HCT116 (cell line): ENCODE measurements at regions not wholly inside any gene's neighbourhood (a gene's known extent, or its start where the extent isn't known, plus 50 kb on each side); places are given as distances from the start of the nearest gene placed in this dataset.

Source experiments
- ATAC-seq: fragments of 200-7000 bp; cut with Tn5 transposase; 2 replicates; pipeline ENCODE4 v1.9.1; 2020; ENCODE audit warnings: mild to moderate bottlenecking, moderate library complexity
- BruUV-seq: library from RNA; stranded (reverse); fragments of 400-500 nt; replicated peaks from 2 replicates; lab custom pipeline; 2021; lab: Mats Ljungman, UMichigan
- CTCF ChIA-PET: fragments of 300-600 bp; sonication (Branson Sonifier 250); formaldehyde crosslinking; loops from one replicate; lab custom pipeline; 2021; ENCODE audit warnings: antibody characterized with exemption; lab: Charles Lee
- POLR2A ChIA-PET: fragments of 300-600, 350-600 bp; sonication (Branson Sonifier 250); formaldehyde crosslinking; loops from one replicate; lab custom pipeline; 2021; ENCODE audit warnings: antibody characterized with exemption; lab: Charles Lee
- RAD21 ChIA-PET, 2 experiments: fragments of 300-600 bp; sonication (Branson Sonifier 250); formaldehyde crosslinking; loops; one replicate each; lab custom pipeline; 2023; ENCODE audit warnings: low total read pairs in 2 of 2; ENCODE audit not compliant: uncharacterized antibody in 2 of 2, unreplicated experiment in 2 of 2, low non-redundant PET in 1 of 2; lab: Charles Lee
- DNase-seq: peaks from one replicate; pipeline ENCODE4 v3.0.0-alpha.2; 2010; ENCODE audit warnings: low read depth, low spot score
- H2AFZ ChIP-seq: fragments of 200-600 bp; shearing (Covaris generic), sonication (generic); 2 replicates; pipeline ENCODE4 v1.6.1; 2017; ENCODE audit warnings: low read depth, mixed run types, mixed read lengths, antibody characterized with exemption, low read length; ENCODE audit not compliant: poor library complexity, severe bottlenecking
- H3K27ac ChIP-seq: 2 replicates; pipeline ENCODE4 v1.5.1; 2012; ENCODE audit warnings: low read depth, low read length
- H3K27me3 ChIP-seq: fragments of 200-600 bp; sonication (generic); 2 replicates; pipeline ENCODE4 v1.6.1; 2016; ENCODE audit warnings: mixed run types, low read length, mixed read lengths; ENCODE audit not compliant: insufficient read depth
- H3K36me3 ChIP-seq, 2 experiments: fragments of 200-500 bp in 1 of 2; fragments of 200-600 bp in 1 of 2; sonication (Bioruptor generic) in 1 of 2; sonication (generic) in 1 of 2; 2 replicates each; pipeline versions ENCODE4 v1.5.1 to v1.6.1; 2014 to 2016; ENCODE audit warnings: low read length in 2 of 2, inconsistent platforms in 1 of 2, mixed read lengths in 1 of 2, mixed run types in 1 of 2; ENCODE audit not compliant: insufficient read depth in 2 of 2, control insufficient read depth in 1 of 2
- H3K4me1 ChIP-seq, 2 experiments: fragments of 200-600 bp in 1 of 2; sonication (generic) in 1 of 2; 2 replicates each; pipeline versions ENCODE4 v1.5.1 to v1.6.1; 2012 to 2017; ENCODE audit warnings: low read length in 2 of 2, inconsistent platforms in 1 of 2, mild to moderate bottlenecking in 1 of 2, mixed read lengths in 1 of 2, mixed run types in 1 of 2, moderate library complexity in 1 of 2; ENCODE audit not compliant: insufficient read depth in 2 of 2, control insufficient read depth in 1 of 2
- H3K4me2 ChIP-seq: fragments of 200-600 bp; sonication (generic); 2 replicates; pipeline ENCODE4 v1.6.1; 2017; ENCODE audit warnings: mixed run types, low read length, mixed read lengths
- H3K4me3 ChIP-seq, 2 experiments: fragments of 200-600 bp in 1 of 2; sonication (generic) in 1 of 2; replicated peaks in 1 of 2; 2 replicates each; pipeline ENCODE4 v1.5.1; 2011 to 2016; ENCODE audit warnings: low read length in 2 of 2, control low read depth in 1 of 2, low read depth in 1 of 2, mild to moderate bottlenecking in 1 of 2, mixed read lengths in 1 of 2, mixed run types in 1 of 2
- H3K79me2 ChIP-seq: fragments of 200-600 bp; sonication (generic); 2 replicates; pipeline ENCODE4 v1.6.1; 2017; ENCODE audit warnings: mild to moderate bottlenecking, mixed run types, low read length, moderate library complexity, mixed read lengths; ENCODE audit not compliant: insufficient read depth
- H3K9ac ChIP-seq: fragments of 200-600 bp; sonication (generic); 2 replicates; pipeline ENCODE4 v1.6.1; 2016; ENCODE audit warnings: low read length, mixed read lengths
- H3K9me2 ChIP-seq: fragments of 200-600 bp; sonication (generic), shearing (Covaris generic); 2 replicates; pipeline ENCODE4 v1.6.1; 2017; ENCODE audit warnings: mixed run types, mild to moderate bottlenecking, moderate library complexity; ENCODE audit not compliant: insufficient read depth
- H3K9me3 ChIP-seq, 2 experiments: fragments of 200-500 bp in 1 of 2; fragments of 200-600 bp in 1 of 2; sonication (Bioruptor generic) in 1 of 2; sonication (generic) in 1 of 2; 2 replicates each; pipeline ENCODE4 v1.6.1; 2014 to 2017; ENCODE audit warnings: low read length in 2 of 2, mixed read lengths in 2 of 2, inconsistent platforms in 1 of 2, low read depth in 1 of 2, mild to moderate bottlenecking in 1 of 2, mixed run types in 1 of 2, moderate library complexity in 1 of 2; ENCODE audit not compliant: control insufficient read depth in 1 of 2, insufficient read depth in 1 of 2
- H4K20me1 ChIP-seq: fragments of 200-600 bp; sonication (generic), shearing (Covaris generic); 2 replicates; pipeline ENCODE4 v1.6.1; 2017; ENCODE audit warnings: mixed run types, mild to moderate bottlenecking, moderate library complexity; ENCODE audit not compliant: insufficient read depth
- CEBPB ChIP-seq: IDR thresholded peaks from 2 replicates; pipeline ENCODE4 v1.6.1; 2012; ENCODE audit warnings: low read depth
- EGR1 ChIP-seq: IDR thresholded peaks from 2 replicates; pipeline ENCODE4 v1.6.1; 2012; ENCODE audit warnings: low read depth
- ELF1 ChIP-seq: IDR thresholded peaks from 2 replicates; pipeline ENCODE4 v1.6.1; 2012; ENCODE audit warnings: low read depth, borderline replicate concordance
- EZH2phosphoT487 ChIP-seq: fragments of 200-600 bp; IDR thresholded peaks from 2 replicates; pipeline ENCODE4 v1.6.1; 2018; ENCODE audit warnings: antibody characterized with exemption, borderline replicate concordance
- FOSL1 ChIP-seq: IDR thresholded peaks from 2 replicates; pipeline ENCODE4 v1.6.1; 2012; ENCODE audit warnings: low read depth
- JUND ChIP-seq: IDR thresholded peaks from 2 replicates; pipeline ENCODE4 v1.6.1; 2012
- POLR2A ChIP-seq: IDR thresholded peaks from 2 replicates; pipeline ENCODE4 v1.7.0; 2011; ENCODE audit warnings: borderline replicate concordance; ENCODE audit not compliant: insufficient read depth, insufficient read length; ENCODE audit errors: extremely low read depth
- RAD21 ChIP-seq: IDR thresholded peaks from 2 replicates; pipeline ENCODE4 v1.6.1; 2012; ENCODE audit warnings: low read depth, mild to moderate bottlenecking
- SIN3A ChIP-seq: IDR thresholded peaks from 2 replicates; pipeline ENCODE4 v1.6.1; 2012; ENCODE audit warnings: low read depth
- SP1 ChIP-seq: IDR thresholded peaks from 2 replicates; pipeline ENCODE4 v1.6.1; 2012; ENCODE audit warnings: low read depth
- SRF ChIP-seq: IDR thresholded peaks from 2 replicates; pipeline ENCODE4 v1.6.1; 2012; ENCODE audit warnings: low read depth
- TCF7L2 ChIP-seq: IDR thresholded peaks from 2 replicates; pipeline ENCODE4 v1.7.0; 2011; ENCODE audit warnings: borderline replicate concordance, inconsistent platforms; ENCODE audit not compliant: insufficient read depth, insufficient read length; ENCODE audit errors: extremely low read depth
- YY1 ChIP-seq: IDR thresholded peaks from 2 replicates; pipeline ENCODE4 v1.6.1; 2011; ENCODE audit warnings: low read length, low read depth, moderate library complexity, mild to moderate bottlenecking; ENCODE audit not compliant: insufficient replicate concordance; ENCODE audit errors: extremely low read depth
- ZFX ChIP-seq: fragments of 450-650 bp; IDR thresholded peaks from 2 replicates; pipeline ENCODE4 v1.6.1; 2017
- intact Hi-C: fragments of 100-400 bp; cut with micrococcal nuclease; formaldehyde crosslinking; loops from 2 replicates; pipeline ENCODE4 v1.10.0; 2022
- TF ChIP-seq, protein P1 (sequence below): IDR thresholded peaks from 2 replicates; pipeline ENCODE4 v1.6.1; 2012
- TF ChIP-seq, protein P2 (sequence below), 3 experiments: fragments of 200-600 bp in 1 of 3; sonication (generic) in 1 of 3; IDR thresholded peaks in 2 of 3; conservative IDR thresholded peaks in 1 of 3; 2 replicates each; pipeline ENCODE4 v1.5.1; 2012 to 2017; ENCODE audit warnings: low read depth in 2 of 3, low read length in 2 of 3, antibody characterized with exemption in 1 of 3, borderline replicate concordance in 1 of 3, control low read depth in 1 of 3, mild to moderate bottlenecking in 1 of 3, mixed read lengths in 1 of 3, mixed run types in 1 of 3, moderate library complexity in 1 of 3; ENCODE audit not compliant: insufficient read depth in 1 of 3
- TF ChIP-seq, protein P3 (sequence below): IDR thresholded peaks from 2 replicates; pipeline ENCODE4 v1.6.1; 2011; ENCODE audit warnings: mild to moderate bottlenecking, low read length, moderate library complexity; ENCODE audit not compliant: insufficient replicate concordance; ENCODE audit errors: extremely low read depth
- TF ChIP-seq, protein P4 (sequence below): IDR thresholded peaks from 2 replicates; pipeline ENCODE4 v1.6.1; 2012; ENCODE audit warnings: low read depth

DNA sequence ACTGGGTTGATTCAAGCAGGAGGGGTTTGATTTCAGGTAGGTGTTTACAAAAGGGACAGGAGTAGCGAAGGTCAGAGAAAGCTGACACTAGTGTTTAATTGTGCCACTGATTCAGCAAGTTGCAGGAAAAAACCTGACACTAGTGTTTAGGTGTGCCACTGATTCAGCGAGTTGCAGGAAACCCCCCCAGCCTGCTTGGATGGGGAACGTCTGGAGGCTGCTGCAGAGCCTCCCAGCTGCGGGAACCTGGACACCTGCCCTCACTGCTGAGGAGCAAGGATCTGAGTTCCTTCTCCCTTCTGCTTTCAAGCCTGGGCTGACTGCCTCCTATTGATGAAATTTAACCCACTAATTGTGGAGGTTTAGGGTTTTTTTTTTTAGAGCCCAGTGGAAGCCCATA, 84.2 kb downstream of the AVPR1A start:
- H3K4me1 ChIP-seq = no peaks in the 10 kb centered on the region
- no peaks in the 10 kb centered on the region for H3K9me3 ChIP-seq
- no peak overlapping the region for H2AFZ ChIP-seq
- H3K27me3 ChIP-seq = no peaks in the 10 kb centered on the region
- no TSS peak for BruUV-seq
- no peaks in the 10 kb centered on the region for H3K36me3 ChIP-seq
- no peaks in the 10 kb centered on the region for H4K20me1 ChIP-seq
- H3K9ac ChIP-seq = no peak overlapping the region
- H3K79me2 ChIP-seq = no peaks in the 10 kb centered on the region
- no peak overlapping the region for H3K27ac ChIP-seq
- CTCF ChIA-PET = interaction anchor here (1.5 to 1.9 kb wide), 2 partner anchors 253 to 267 kb away, joined by 3 to 6 read pairs; no protein-coding TSS in a partner anchor
- no peak overlapping the region for H3K4me2 ChIP-seq
- intact Hi-C loops = loop anchor here (5.0 to 10.0 kb wide), 2 partner anchors 254 to 482 kb away; no protein-coding TSS in a partner anchor
- H3K9me2 ChIP-seq = no peaks in the 10 kb centered on the region
- TF ChIP-seq SRF (no peak), SP1 (no peak), ZFX (no peak), CEBPB (no peak), YY1 (no peak), TCF7L2 (no peak), FOSL1 (no peak), ELF1 (no peak), JUND (no peak), EGR1 (no peak), POLR2A (no peak), SIN3A (no peak), RAD21 (no peak), EZH2phosphoT487 (no peak)
- TF ChIP-seq, protein P1, sequence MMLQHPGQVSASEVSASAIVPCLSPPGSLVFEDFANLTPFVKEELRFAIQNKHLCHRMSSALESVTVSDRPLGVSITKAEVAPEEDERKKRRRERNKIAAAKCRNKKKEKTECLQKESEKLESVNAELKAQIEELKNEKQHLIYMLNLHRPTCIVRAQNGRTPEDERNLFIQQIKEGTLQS = no peak
- TF ChIP-seq, protein P2, sequence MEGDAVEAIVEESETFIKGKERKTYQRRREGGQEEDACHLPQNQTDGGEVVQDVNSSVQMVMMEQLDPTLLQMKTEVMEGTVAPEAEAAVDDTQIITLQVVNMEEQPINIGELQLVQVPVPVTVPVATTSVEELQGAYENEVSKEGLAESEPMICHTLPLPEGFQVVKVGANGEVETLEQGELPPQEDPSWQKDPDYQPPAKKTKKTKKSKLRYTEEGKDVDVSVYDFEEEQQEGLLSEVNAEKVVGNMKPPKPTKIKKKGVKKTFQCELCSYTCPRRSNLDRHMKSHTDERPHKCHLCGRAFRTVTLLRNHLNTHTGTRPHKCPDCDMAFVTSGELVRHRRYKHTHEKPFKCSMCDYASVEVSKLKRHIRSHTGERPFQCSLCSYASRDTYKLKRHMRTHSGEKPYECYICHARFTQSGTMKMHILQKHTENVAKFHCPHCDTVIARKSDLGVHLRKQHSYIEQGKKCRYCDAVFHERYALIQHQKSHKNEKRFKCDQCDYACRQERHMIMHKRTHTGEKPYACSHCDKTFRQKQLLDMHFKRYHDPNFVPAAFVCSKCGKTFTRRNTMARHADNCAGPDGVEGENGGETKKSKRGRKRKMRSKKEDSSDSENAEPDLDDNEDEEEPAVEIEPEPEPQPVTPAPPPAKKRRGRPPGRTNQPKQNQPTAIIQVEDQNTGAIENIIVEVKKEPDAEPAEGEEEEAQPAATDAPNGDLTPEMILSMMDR (IDR thresholded peaks at IDR 0.05 in 2 of 3, conservative IDR thresholded peaks at IDR 0.05 in 1 of 3; ENCODE audit: borderline replicate concordance in 1 of 3, insufficient read depth in 1 of 3, low read depth in 2 of 3, low read length in 2 of 3) = no peak
- TF ChIP-seq, protein P3, sequence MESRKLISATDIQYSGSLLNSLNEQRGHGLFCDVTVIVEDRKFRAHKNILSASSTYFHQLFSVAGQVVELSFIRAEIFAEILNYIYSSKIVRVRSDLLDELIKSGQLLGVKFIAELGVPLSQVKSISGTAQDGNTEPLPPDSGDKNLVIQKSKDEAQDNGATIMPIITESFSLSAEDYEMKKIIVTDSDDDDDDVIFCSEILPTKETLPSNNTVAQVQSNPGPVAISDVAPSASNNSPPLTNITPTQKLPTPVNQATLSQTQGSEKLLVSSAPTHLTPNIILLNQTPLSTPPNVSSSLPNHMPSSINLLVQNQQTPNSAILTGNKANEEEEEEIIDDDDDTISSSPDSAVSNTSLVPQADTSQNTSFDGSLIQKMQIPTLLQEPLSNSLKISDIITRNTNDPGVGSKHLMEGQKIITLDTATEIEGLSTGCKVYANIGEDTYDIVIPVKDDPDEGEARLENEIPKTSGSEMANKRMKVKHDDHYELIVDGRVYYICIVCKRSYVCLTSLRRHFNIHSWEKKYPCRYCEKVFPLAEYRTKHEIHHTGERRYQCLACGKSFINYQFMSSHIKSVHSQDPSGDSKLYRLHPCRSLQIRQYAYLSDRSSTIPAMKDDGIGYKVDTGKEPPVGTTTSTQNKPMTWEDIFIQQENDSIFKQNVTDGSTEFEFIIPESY = no peak
- TF ChIP-seq, protein P4, sequence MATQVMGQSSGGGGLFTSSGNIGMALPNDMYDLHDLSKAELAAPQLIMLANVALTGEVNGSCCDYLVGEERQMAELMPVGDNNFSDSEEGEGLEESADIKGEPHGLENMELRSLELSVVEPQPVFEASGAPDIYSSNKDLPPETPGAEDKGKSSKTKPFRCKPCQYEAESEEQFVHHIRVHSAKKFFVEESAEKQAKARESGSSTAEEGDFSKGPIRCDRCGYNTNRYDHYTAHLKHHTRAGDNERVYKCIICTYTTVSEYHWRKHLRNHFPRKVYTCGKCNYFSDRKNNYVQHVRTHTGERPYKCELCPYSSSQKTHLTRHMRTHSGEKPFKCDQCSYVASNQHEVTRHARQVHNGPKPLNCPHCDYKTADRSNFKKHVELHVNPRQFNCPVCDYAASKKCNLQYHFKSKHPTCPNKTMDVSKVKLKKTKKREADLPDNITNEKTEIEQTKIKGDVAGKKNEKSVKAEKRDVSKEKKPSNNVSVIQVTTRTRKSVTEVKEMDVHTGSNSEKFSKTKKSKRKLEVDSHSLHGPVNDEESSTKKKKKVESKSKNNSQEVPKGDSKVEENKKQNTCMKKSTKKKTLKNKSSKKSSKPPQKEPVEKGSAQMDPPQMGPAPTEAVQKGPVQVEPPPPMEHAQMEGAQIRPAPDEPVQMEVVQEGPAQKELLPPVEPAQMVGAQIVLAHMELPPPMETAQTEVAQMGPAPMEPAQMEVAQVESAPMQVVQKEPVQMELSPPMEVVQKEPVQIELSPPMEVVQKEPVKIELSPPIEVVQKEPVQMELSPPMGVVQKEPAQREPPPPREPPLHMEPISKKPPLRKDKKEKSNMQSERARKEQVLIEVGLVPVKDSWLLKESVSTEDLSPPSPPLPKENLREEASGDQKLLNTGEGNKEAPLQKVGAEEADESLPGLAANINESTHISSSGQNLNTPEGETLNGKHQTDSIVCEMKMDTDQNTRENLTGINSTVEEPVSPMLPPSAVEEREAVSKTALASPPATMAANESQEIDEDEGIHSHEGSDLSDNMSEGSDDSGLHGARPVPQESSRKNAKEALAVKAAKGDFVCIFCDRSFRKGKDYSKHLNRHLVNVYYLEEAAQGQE = no peak
- TF ChIP-seq, all 23 proteins: peak for 0
- no peak for ATAC-seq
- no peak for DNase-seq
- POLR2A ChIA-PET = no interaction called here
- RAD21 ChIA-PET = no interaction called here
- no peak overlapping the region for H3K4me3 ChIP-seq
